AG08395 (cell line): ENCODE measurements at regions not wholly inside any gene's neighbourhood (a gene's known extent, or its start where the extent isn't known, plus 50 kb on each side); places are given as distances from the start of the nearest gene placed in this dataset.

ENCODE experiments used
- DNase-seq: peaks from one replicate; pipeline ENCODE4 v3.0.0; 2012; ENCODE audit warnings: mixed read lengths, low spot score

GRCh38 chr6:11633741-11634509, 96.4 kb downstream of the TMEM170B start:
- no peak for DNase-seq

- no peak for DNase-seq
Measured at GRCh38 chr6:11634948-11635347, 97.4 kb downstream of the TMEM170B start.

GRCh38 chr6:11636121-11636520, 98.6 kb downstream of the TMEM170B start:
- DNase-seq: no peak

- no peak for DNase-seq
Measured at GRCh38 chr6:11637266-11637665, 99.7 kb downstream of the TMEM170B start.

- DNase-seq: no peak
Measured at GRCh38 chr6:11639376-11640235, 102.1 kb downstream of the TMEM170B start.

- DNase-seq: no peak
Measured at GRCh38 chr6:11640486-11640885, 102.9 kb downstream of the TMEM170B start.

GRCh38 chr6:11644071-11644470, 106.5 kb downstream of the TMEM170B start:
- no peak for DNase-seq

- DNase-seq: no peak
Measured at GRCh38 chr6:11644601-11645000, 107.1 kb downstream of the TMEM170B start.

GRCh38 chr6:11645016-11645415, 107.5 kb downstream of the TMEM170B start:
- no peak for DNase-seq

GRCh38 chr6:11648436-11648775, 110.9 kb downstream of the TMEM170B start:
- no peak for DNase-seq

GRCh38 chr6:11648889-11649288, 111.3 kb downstream of the TMEM170B start:
- no peak for DNase-seq

- peak; percentile 39 for DNase-seq
Measured at GRCh38 chr6:11650025-11650696, 112.6 kb downstream of the TMEM170B start.

GRCh38 chr6:11650711-11651110, 113.2 kb downstream of the TMEM170B start:
- no peak for DNase-seq

- peak; percentile 83 for DNase-seq
Measured at GRCh38 chr6:11653028-11653583, 115.6 kb downstream of the TMEM170B start.

- peak; percentile 10 for DNase-seq
Measured at GRCh38 chr6:11654876-11655275, 117.3 kb downstream of the TMEM170B start.

- no peak for DNase-seq
Measured at GRCh38 chr6:11656491-11656890, 118.9 kb downstream of the TMEM170B start.

GRCh38 chr6:11659757-11660156, 118.8 kb downstream of the ADTRP start:
- DNase-seq: no peak

GRCh38 chr6:11662323-11662722, 116.3 kb downstream of the ADTRP start:
- no peak for DNase-seq

- DNase-seq: no peak
Measured at GRCh38 chr6:11663519-11663918, 115.1 kb downstream of the ADTRP start.
